ENCODE measurements at regions not wholly inside any gene's neighbourhood (a gene's known extent, or its start where the extent isn't known, plus 50 kb on each side); places are given as distances from the start of the nearest gene placed in this dataset.

- Histone ChIP-seq H3K9me3 (peaks cover 0 to 14% (median 10%) of the 10 kb centered on the region in 3 donors), H3K4me1 (peaks cover 0 to 21% (median 2%) of the 10 kb centered on the region in 3 donors), H3K4me3 (no peak overlapping the region), H3K36me3 (no peaks in the 10 kb centered on the region), H3K27ac (no peak overlapping the region), H3K27me3 (no peaks in the 10 kb centered on the region)
- TF ChIP-seq POLR2A (IDR thresholded peaks at IDR 0.05): no peak
- 69 to 77% methylated on average over 11 of the region's 11 CpGs for WGBS, 2 donors
- no peak for DNase-seq
- intact Hi-C loops (cut with DNase I): no loop called here
Measured at GRCh38 chr1:172909606-172910326, 141.0 kb downstream of the TNFSF18 start.

- no peak for DNase-seq
- WGBS, 2 donors: 62 to 65% methylated on average over 3 to 4 of the region's 5 CpGs
- H3K4me3 ChIP-seq: no peak overlapping the region
Measured at GRCh38 chr1:172912765-172913260, 137.9 kb downstream of the TNFSF18 start.

GRCh38 chr1:172914501-172915144, 136.1 kb downstream of the TNFSF18 start:
- DNase-seq: no peak
- Histone ChIP-seq H3K36me3 (no peaks in the 10 kb centered on the region), H3K4me1 (peaks cover 0 to 30% (median 11%) of the 10 kb centered on the region in 3 donors), H3K27me3 (no peaks in the 10 kb centered on the region), H3K9me3 (peaks cover 0 to 14% (median 10%) of the 10 kb centered on the region in 3 donors), H3K4me3 (no peak overlapping the region), H3K27ac (no peak overlapping the region)
- WGBS, 2 donors: 38 to 52% methylated on average over 3 of the region's 3 CpGs
- intact Hi-C loops (cut with DNase I): no loop called here
- TF ChIP-seq CTCF (IDR thresholded peaks at IDR 0.05): no peak
- TF ChIP-seq POLR2A (IDR thresholded peaks at IDR 0.05): no peak

More at GRCh38 chr1:172912765-172913260, 137.9 kb downstream of the TNFSF18 start:
- H3K9me3 ChIP-seq: peaks cover 0 to 14% (median 10%) of the 10 kb centered on the region in 3 donors
- no peak for TF ChIP-seq POLR2A (IDR thresholded peaks at IDR 0.05)
- TF ChIP-seq CTCF (IDR thresholded peaks at IDR 0.05): no peak
- no peaks in the 10 kb centered on the region for H3K27me3 ChIP-seq
- H3K36me3 ChIP-seq: no peaks in the 10 kb centered on the region
- peaks cover 0 to 24% (median 5%) of the 10 kb centered on the region in 3 donors for H3K4me1 ChIP-seq
- no peak overlapping the region for H3K27ac ChIP-seq
- intact Hi-C loops (cut with DNase I): no loop called here

- Histone ChIP-seq H3K4me3 (no peak overlapping the region), H3K9me3 (peaks cover 0 to 14% (median 10%) of the 10 kb centered on the region in 3 donors), H3K36me3 (no peaks in the 10 kb centered on the region), H3K4me1 (peaks cover 0 to 30% (median 11%) of the 10 kb centered on the region in 3 donors), H3K27ac (no peak overlapping the region), H3K27me3 (no peaks in the 10 kb centered on the region)
- intact Hi-C loops (cut with DNase I): no loop called here
- DNase-seq: no peak
- TF ChIP-seq CTCF (IDR thresholded peaks at IDR 0.05) (no peak), POLR2A (IDR thresholded peaks at IDR 0.05) (no peak)
Measured at GRCh38 chr1:172915271-172915670, 135.5 kb downstream of the TNFSF18 start.

GRCh38 chr1:172916116-172916515, 134.6 kb downstream of the TNFSF18 start:
- no peak overlapping the region for H3K4me3 ChIP-seq
- no peak for DNase-seq
- intact Hi-C loops (cut with DNase I): no loop called here
- H3K36me3 ChIP-seq: no peaks in the 10 kb centered on the region
- TF ChIP-seq CTCF (IDR thresholded peaks at IDR 0.05): no peak
- TF ChIP-seq POLR2A (IDR thresholded peaks at IDR 0.05): no peak
- H3K27ac ChIP-seq: no peak overlapping the region
- H3K4me1 ChIP-seq: peaks cover 0 to 30% (median 11%) of the 10 kb centered on the region in 3 donors
- WGBS, 2 donors: 78 to 89% methylated on average over 2 of the region's 2 CpGs
- H3K9me3 ChIP-seq: peaks cover 0 to 14% (median 10%) of the 10 kb centered on the region in 3 donors
- no peaks in the 10 kb centered on the region for H3K27me3 ChIP-seq
